IMR-90 (cell line): ENCODE measurements at regions not wholly inside any gene's neighbourhood (a gene's known extent, or its start where the extent isn't known, plus 50 kb on each side); places are given as distances from the start of the nearest gene placed in this dataset.

ENCODE experiments used
- ATAC-seq: fragments of 200-7000 bp; cut with Tn5 transposase; 2 replicates; pipeline ENCODE4 v1.9.1; 2020; ENCODE audit warnings: low read depth, mild to moderate bottlenecking, moderate library complexity
- BruUV-seq: library from RNA; stranded (reverse); fragments of 400-500 nt; replicated peaks from 2 replicates; lab custom pipeline; 2021; lab: Mats Ljungman, UMichigan
- CTCF ChIA-PET: fragments of 300-600 bp; formaldehyde crosslinking; extraction: SDS; loops from one replicate; lab custom pipeline; 2021; ENCODE audit warnings: antibody characterized with exemption; lab: Yijun Ruan, JAX
- POLR2A ChIA-PET: fragments of 300-600 bp; sonication (Branson Sonifier 250); formaldehyde crosslinking; loops from one replicate; lab custom pipeline; 2022; ENCODE audit warnings: antibody characterized with exemption; ENCODE audit not compliant: unreplicated experiment; lab: Charles Lee
- DNase-seq: peaks from one replicate; pipeline ENCODE4 v3.0.0; 2013
- H2AFZ ChIP-seq: replicated peaks from 2 replicates; pipeline ENCODE3; 2013; ENCODE audit warnings: low read length, mild to moderate bottlenecking; ENCODE audit not compliant: poor library complexity
- H2AK5ac ChIP-seq: 2 replicates; pipeline ENCODE4 v1.6.1; 2013; ENCODE audit warnings: low read depth, low read length, inconsistent platforms
- H2AK9ac ChIP-seq: replicated peaks from 2 replicates; pipeline ENCODE3; 2013; ENCODE audit warnings: mild to moderate bottlenecking, low read depth, low read length, moderate library complexity; ENCODE audit not compliant: poor library complexity
- H2BK120ac ChIP-seq: 2 replicates; pipeline ENCODE4 v1.6.1; 2013; ENCODE audit warnings: low read depth, low read length, inconsistent platforms
- H2BK15ac ChIP-seq: 3 replicates; pipeline ENCODE4 v1.6.1; 2013; ENCODE audit warnings: low read depth, low read length, inconsistent platforms
- H2BK20ac ChIP-seq: 2 replicates; pipeline ENCODE4 v1.6.1; 2013; ENCODE audit warnings: low read depth, mild to moderate bottlenecking, inconsistent platforms, low read length, moderate library complexity
- H2BK5ac ChIP-seq: 2 replicates; pipeline ENCODE4 v1.6.1; 2013; ENCODE audit warnings: mild to moderate bottlenecking, low read depth, low read length, inconsistent platforms; ENCODE audit not compliant: poor library complexity, severe bottlenecking
- H3K14ac ChIP-seq: replicated peaks from 2 replicates; pipeline ENCODE4 v1.6.1; 2013; ENCODE audit warnings: low read depth, low read length, inconsistent platforms
- H3K18ac ChIP-seq: 2 replicates; pipeline ENCODE4 v1.6.1; 2013; ENCODE audit warnings: low read depth, low read length, control low read depth
- H3K23ac ChIP-seq: 2 replicates; pipeline ENCODE4 v1.6.1; 2013; ENCODE audit warnings: low read depth, low read length, inconsistent platforms
- H3K27ac ChIP-seq: 2 replicates; pipeline ENCODE4 v1.5.1; 2013; ENCODE audit warnings: mild to moderate bottlenecking, control low read depth, low read length; ENCODE audit not compliant: insufficient read depth
- H3K27me3 ChIP-seq: 2 replicates; pipeline ENCODE4 v1.6.1; 2013; ENCODE audit warnings: low read length; ENCODE audit not compliant: control insufficient read depth, insufficient read depth
- H3K36me3 ChIP-seq: 2 replicates; pipeline ENCODE4 v1.6.1; 2013; ENCODE audit warnings: low read length, mixed read lengths; ENCODE audit not compliant: control insufficient read depth, insufficient read depth
- H3K4ac ChIP-seq: 2 replicates; pipeline ENCODE4 v1.6.1; 2013; ENCODE audit warnings: low read depth, low read length, inconsistent platforms
- H3K4me1 ChIP-seq: 2 replicates; pipeline ENCODE4 v1.6.1; 2013; ENCODE audit warnings: low read length, mixed read lengths; ENCODE audit not compliant: control insufficient read depth, insufficient read depth
- H3K4me2 ChIP-seq: 2 replicates; pipeline ENCODE4 v1.6.1; 2013; ENCODE audit warnings: low read depth, mild to moderate bottlenecking, control low read depth, low read length, moderate library complexity
- H3K4me3 ChIP-seq: 2 replicates; pipeline ENCODE4 v1.5.1; 2013; ENCODE audit warnings: low read depth, mild to moderate bottlenecking, control low read depth, low read length, moderate library complexity; ENCODE audit not compliant: insufficient read depth
- H3K56ac ChIP-seq: 2 replicates; pipeline ENCODE4 v1.6.1; 2013; ENCODE audit warnings: low read length, inconsistent platforms; ENCODE audit not compliant: insufficient read depth; ENCODE audit errors: extremely low read depth
- H3K79me1 ChIP-seq, 2 experiments: 2 replicates each; pipeline ENCODE4 v1.6.1; 2013; ENCODE audit warnings: low read length in 2 of 2, inconsistent platforms in 1 of 2, low read depth in 1 of 2
- H3K9ac ChIP-seq: 2 replicates; pipeline ENCODE4 v1.6.1; 2013; ENCODE audit warnings: low read depth, low read length, control low read depth
- H3K9me1 ChIP-seq: 2 replicates; pipeline ENCODE4 v1.6.1; 2013; ENCODE audit warnings: low read length, inconsistent platforms; ENCODE audit not compliant: insufficient read depth
- H3K9me3 ChIP-seq: 2 replicates; pipeline ENCODE4 v1.6.1; 2013; ENCODE audit warnings: low read length; ENCODE audit not compliant: control insufficient read depth, insufficient read depth
- H4K20me1 ChIP-seq: 2 replicates; pipeline ENCODE4 v1.6.1; 2013; ENCODE audit warnings: low read length, inconsistent platforms; ENCODE audit not compliant: insufficient read depth
- H4K5ac ChIP-seq: 2 replicates; pipeline ENCODE4 v1.6.1; 2013; ENCODE audit warnings: mild to moderate bottlenecking, low read depth, low read length, control low read depth
- H4K8ac ChIP-seq, 2 experiments: 2 replicates each; pipeline ENCODE4 v1.6.1; 2013; ENCODE audit warnings: low read depth in 2 of 2, low read length in 2 of 2, control low read depth in 1 of 2, inconsistent platforms in 1 of 2
- H4K91ac ChIP-seq: 2 replicates; pipeline ENCODE4 v1.6.1; 2013; ENCODE audit warnings: low read depth, low read length, inconsistent platforms; ENCODE audit not compliant: insufficient read depth
- BHLHE40 ChIP-seq: fragments of 150-350 bp; IDR thresholded peaks from 2 replicates; pipeline ENCODE4 v1.6.1; 2016; ENCODE audit warnings: mild to moderate bottlenecking, low read depth, low read length
- CEBPB ChIP-seq: IDR thresholded peaks from 2 replicates; pipeline ENCODE4 v1.6.1; 2012; ENCODE audit warnings: low read depth, low read length, improper control_type of control experiment
- CHD1 ChIP-seq: IDR thresholded peaks from 2 replicates; pipeline ENCODE4 v1.6.1; 2012; ENCODE audit warnings: low read depth, low read length, improper control_type of control experiment
- FOS ChIP-seq: fragments of 150-350 bp; IDR thresholded peaks from 2 replicates; pipeline ENCODE4 v1.6.1; 2016; ENCODE audit warnings: low read depth, low read length
- MAFK ChIP-seq: IDR thresholded peaks from 2 replicates; pipeline ENCODE4 v1.6.1; 2012; ENCODE audit warnings: low read depth, low read length, improper control_type of control experiment
- MAZ ChIP-seq: IDR thresholded peaks from 2 replicates; pipeline ENCODE4 v1.6.1; 2012; ENCODE audit warnings: low read depth, mild to moderate bottlenecking, low read length, improper control_type of control experiment, moderate library complexity, borderline replicate concordance
- MXI1 ChIP-seq: IDR thresholded peaks from 2 replicates; pipeline ENCODE4 v1.6.1; 2012; ENCODE audit warnings: low read depth, mild to moderate bottlenecking, low read length, moderate library complexity, borderline replicate concordance
- POLR2A ChIP-seq: IDR thresholded peaks from 2 replicates; pipeline ENCODE4 v1.6.1; 2012; ENCODE audit warnings: mild to moderate bottlenecking, low read depth, low read length
- RAD21 ChIP-seq: IDR thresholded peaks from 2 replicates; pipeline ENCODE4 v1.6.1; 2012; ENCODE audit warnings: low read length, improper control_type of control experiment
- RFX5 ChIP-seq: IDR thresholded peaks from 2 replicates; pipeline ENCODE4 v1.8.0; 2012; ENCODE audit warnings: low read depth, mild to moderate bottlenecking, low read length, moderate library complexity
- WGBS, 2 experiments: methylation state at CpG; one replicate each; pipeline versions ENCODE4 v1.1.5 to v1.1.7; 2013; ENCODE audit warnings: missing lambda C conversion rate in 2 of 2; ENCODE audit not compliant: insufficient read length in 1 of 2; ENCODE audit errors: extremely low coverage in 2 of 2; 5-methylcytosine and 5-hydroxymethylcytosine counted together
- dilution Hi-C: fragments of 300-500 bp; cut with HindIII; formaldehyde crosslinking; loops from one replicate; pipeline ENCODE4 v1.14.3; 2018; ENCODE audit warnings: low sequenced_read_pairs; ENCODE audit not compliant: unreplicated experiment
- in situ Hi-C: fragments of 300-500 bp; cut with MboI; formaldehyde crosslinking; loops from 3 replicates; pipeline ENCODE4 v1.14.3; 2019; ENCODE audit warnings: low sequenced_read_pairs, inconsistent platforms, mixed read lengths
- intact Hi-C: fragments of 100-400 bp; cut with micrococcal nuclease; formaldehyde crosslinking; loops from 2 replicates; pipeline ENCODE4 v1.10.0; 2022
- TF ChIP-seq, protein P1 (sequence below): fragments of 150-350 bp; IDR thresholded peaks from 2 replicates; pipeline ENCODE4 v1.6.1; 2017; ENCODE audit warnings: mild to moderate bottlenecking, antibody characterized with exemption, low read length, low read depth
- TF ChIP-seq, protein P2 (sequence below): fragments of 150-350 bp; IDR thresholded peaks from 2 replicates; pipeline ENCODE4 v1.6.1; 2016; ENCODE audit warnings: low read depth, mild to moderate bottlenecking, low read length, moderate library complexity, borderline replicate concordance

DNA sequence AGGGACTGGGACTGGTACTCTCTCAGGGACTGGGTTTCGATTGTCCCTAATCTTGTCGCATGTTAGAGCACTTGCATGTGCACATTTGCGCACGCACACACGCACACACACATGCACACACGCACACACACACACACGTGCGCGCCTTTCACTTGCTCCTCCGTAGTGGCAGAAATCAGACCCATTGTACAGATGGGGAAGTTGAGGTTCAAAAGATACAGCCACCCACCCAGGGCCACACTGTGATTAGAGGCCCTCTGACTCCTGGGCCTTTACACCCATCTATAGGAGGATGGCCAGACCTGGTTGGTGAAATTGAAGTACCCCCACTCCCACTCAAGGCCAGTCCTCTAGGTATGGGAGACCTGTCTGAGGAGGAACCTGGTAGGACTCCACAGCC, 167.8 kb upstream of the LHX5 start:
- DNase-seq (no peak), ATAC-seq (no peak)
- in situ Hi-C loops (no loop called here), dilution Hi-C loops (no loop called here), intact Hi-C loops (no loop called here)
- Histone ChIP-seq H3K23ac (no peak overlapping the region), H4K5ac (no peak overlapping the region), H3K9ac (no peak overlapping the region), H3K18ac (no peak overlapping the region), H3K4me3 (no peak overlapping the region), H3K14ac (no peak overlapping the region), H3K9me3 (no peaks in the 10 kb centered on the region), H3K9me1 (no peaks in the 10 kb centered on the region), H2AK9ac (no peak overlapping the region), H3K4me1 (no peaks in the 10 kb centered on the region), H4K91ac (no peak overlapping the region), H2AFZ (no peak overlapping the region), H2AK5ac (no peak overlapping the region), H2BK5ac (no peak overlapping the region), H3K4me2 (no peak overlapping the region), H2BK15ac (no peak overlapping the region), H3K79me1 (no peaks in the 10 kb centered on the region), H3K56ac (no peak overlapping the region), H2BK20ac (no peak overlapping the region), H3K27ac (no peak overlapping the region), H3K36me3 (no peaks in the 10 kb centered on the region), H3K27me3 (peaks cover 22% of the 10 kb centered on the region), H4K8ac (no peak overlapping the region), H4K20me1 (no peaks in the 10 kb centered on the region), H2BK120ac (no peak overlapping the region), H3K4ac (no peak overlapping the region)
- TF ChIP-seq, protein P1, sequence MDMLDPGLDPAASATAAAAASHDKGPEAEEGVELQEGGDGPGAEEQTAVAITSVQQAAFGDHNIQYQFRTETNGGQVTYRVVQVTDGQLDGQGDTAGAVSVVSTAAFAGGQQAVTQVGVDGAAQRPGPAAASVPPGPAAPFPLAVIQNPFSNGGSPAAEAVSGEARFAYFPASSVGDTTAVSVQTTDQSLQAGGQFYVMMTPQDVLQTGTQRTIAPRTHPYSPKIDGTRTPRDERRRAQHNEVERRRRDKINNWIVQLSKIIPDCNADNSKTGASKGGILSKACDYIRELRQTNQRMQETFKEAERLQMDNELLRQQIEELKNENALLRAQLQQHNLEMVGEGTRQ = no peak
- TF ChIP-seq, protein P2, sequence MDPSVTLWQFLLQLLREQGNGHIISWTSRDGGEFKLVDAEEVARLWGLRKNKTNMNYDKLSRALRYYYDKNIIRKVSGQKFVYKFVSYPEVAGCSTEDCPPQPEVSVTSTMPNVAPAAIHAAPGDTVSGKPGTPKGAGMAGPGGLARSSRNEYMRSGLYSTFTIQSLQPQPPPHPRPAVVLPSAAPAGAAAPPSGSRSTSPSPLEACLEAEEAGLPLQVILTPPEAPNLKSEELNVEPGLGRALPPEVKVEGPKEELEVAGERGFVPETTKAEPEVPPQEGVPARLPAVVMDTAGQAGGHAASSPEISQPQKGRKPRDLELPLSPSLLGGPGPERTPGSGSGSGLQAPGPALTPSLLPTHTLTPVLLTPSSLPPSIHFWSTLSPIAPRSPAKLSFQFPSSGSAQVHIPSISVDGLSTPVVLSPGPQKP = no peak
- TF ChIP-seq MXI1 (no peak), MAZ (no peak), BHLHE40 (no peak), CEBPB (no peak), FOS (no peak), RFX5 (no peak), RAD21 (no peak), MAFK (no peak), POLR2A (no peak), CHD1 (no peak)
- WGBS, 2 experiments = 65% methylated on average over 2 of the region's 10 CpGs; no CpG with 5 or more reads in 1 of the 2 experiments
- ChIA-PET CTCF (no interaction called here), POLR2A (no interaction called here)
- no TSS peak for BruUV-seq
